ENCODE measurements at regions not wholly inside any gene's neighbourhood (a gene's known extent, or its start where the extent isn't known, plus 50 kb on each side); places are given as distances from the start of the nearest gene placed in this dataset.

DNA sequence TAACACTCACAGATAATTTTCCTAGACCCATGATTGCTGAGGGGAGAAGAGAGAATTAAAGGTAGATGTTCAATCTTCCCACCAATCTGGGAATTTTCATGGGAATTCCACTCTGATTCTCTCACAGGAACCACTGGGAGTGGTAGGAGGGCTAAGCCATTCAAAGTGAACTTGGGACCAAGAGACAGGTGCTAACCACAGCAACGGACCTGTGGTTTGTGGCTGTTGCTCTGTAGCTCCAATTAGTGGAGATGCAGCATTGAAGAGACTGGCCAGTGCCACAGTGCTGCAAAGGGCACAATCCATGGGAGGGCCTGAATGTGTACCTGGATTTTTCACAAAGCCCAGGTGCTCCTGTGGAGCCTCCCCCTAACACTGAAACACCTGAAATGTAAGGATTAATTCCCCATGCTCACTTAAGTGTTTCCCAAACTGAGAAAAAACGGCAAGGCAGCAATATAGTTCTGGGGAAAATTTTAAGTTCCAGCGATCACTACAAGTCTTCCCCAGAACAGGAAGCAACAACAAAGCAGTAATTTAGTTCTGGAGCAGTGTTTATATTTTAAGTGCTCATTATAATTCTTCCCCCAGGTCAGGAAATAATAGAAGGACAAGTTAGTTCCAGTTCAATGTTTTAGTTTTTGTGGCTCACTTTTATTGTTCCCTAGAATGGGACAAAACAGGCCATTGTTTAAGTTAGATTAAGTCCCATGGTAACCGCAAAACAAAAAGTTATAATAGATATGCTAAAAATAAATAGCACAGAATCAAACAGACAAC is 1045.8 kb downstream of the CNTNAP5 start:
- TF ChIP-seq SUZ12 (IDR thresholded peaks at IDR 0.05; ENCODE audit: extremely low read depth, insufficient read depth, insufficient read length) (no peak), YY1 (IDR thresholded peaks at IDR 0.05; ENCODE audit: insufficient read depth, insufficient read length) (no peak)
